ENCODE measurements at regions not wholly inside any gene's neighbourhood (a gene's known extent, or its start where the extent isn't known, plus 50 kb on each side); places are given as distances from the start of the nearest gene placed in this dataset.
"Not testable (repeated sequence)": the region's sequence is repeated elsewhere in the genome, so short reads cannot be mapped to it uniquely, and the experiment has no call there.

DNA sequence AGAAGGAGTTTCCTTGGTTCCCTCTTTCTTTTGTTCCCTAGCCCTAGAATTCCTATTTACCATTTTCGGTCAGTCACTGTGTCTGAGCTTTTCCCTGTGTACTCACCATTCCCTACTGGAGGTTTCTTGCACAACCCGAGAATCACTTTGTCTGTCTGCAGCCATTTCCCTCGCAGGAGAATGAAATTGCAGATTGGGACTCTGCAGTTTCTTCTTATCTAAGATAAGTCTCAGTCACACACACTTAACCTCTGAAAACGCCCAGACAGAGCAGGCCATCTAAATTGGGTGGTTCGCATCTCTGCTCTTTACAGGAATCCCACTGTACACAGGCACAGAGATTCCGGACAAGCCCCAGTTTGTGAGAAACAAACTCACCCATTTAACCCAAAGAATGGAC is 58.6 kb upstream of the CNTNAP2 start:
- no peak for DNase-seq

DNA sequence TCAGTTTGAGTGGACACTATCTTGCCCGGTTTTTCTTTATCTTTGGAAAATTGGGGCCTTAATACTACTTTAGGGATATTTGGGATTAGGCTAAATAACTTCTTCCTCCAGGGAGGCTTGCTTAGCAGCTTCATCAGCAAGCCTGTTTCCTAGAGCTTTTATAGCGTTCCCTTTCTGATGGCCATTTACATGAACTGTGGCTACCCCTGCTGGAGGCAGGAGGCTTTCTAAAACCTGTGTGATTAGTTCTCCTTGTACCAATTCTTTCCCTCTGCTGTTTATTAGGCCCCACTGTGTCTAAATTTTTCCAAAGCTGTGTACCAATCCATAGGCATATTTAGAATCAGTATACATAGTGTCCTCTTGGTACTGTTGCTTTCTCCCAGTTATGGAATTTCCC is 61.7 kb upstream of the CNTNAP2 start:
- no peak for DNase-seq

DNA sequence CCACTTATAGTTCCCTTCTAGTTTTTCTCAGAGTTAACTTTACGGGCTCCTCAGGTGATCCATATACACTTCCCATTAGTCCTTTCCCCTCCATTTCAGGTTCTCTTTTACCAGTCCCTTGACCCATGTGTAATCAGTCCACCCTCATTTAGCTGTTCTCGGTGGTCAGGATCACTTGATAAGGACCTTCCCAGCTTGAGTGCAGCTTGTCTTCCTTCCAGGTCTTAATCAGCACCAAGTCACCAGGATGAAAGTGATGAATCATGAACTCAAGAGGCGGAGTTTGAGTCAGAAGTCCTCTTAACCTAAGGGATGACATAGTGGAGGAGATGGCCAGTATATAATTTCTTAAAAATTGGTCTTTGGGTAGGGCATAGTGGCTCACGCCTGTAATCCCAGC is 63.1 kb upstream of the CNTNAP2 start:
- DNase-seq, result no peak

DNA sequence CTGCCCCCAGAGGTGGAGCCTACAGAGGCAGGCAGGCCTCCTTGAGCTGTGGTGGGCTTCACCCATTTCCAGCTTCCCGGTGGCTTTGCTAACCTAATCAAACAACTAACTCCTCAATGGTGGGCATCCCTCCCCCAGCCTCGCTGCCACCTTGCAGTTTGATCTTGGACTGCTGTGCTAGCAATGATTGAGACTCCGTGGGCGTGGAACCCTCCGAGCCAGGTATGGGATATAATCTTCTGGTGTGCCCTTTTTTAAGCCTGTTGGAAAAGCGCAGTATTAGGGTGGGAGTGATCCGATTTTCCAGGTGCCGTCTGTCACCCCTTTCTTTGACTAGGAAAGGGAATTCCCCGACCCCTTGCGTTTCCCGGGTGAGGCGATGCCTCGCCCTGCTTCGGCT is 73.3 kb upstream of the CNTNAP2 start:
- DNase-seq, result not testable (repeated sequence)

DNA sequence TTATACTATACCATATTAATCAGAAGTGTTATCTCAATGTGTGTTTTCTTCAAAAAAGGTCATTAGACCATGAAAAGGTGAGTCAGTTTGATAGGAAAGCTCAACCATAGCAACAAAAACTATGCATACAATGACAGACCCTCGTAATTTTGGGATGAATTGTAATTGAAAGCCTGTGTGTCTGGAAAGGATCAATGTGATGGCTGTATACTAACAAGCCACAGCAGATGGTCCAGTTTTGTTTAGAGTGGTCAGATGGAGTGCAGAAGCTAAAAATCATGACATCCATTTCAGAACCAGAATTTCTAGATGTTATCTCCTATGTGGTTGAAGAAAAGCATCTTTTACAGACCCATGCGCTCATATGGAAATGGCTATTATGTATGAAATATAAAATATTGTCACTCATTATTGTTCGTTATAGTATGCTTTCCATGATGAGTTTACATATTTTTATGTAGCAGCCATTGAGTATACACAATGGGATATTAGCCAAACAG is 88.3 kb upstream of the CNTNAP2 start:
- no peak for DNase-seq

DNA sequence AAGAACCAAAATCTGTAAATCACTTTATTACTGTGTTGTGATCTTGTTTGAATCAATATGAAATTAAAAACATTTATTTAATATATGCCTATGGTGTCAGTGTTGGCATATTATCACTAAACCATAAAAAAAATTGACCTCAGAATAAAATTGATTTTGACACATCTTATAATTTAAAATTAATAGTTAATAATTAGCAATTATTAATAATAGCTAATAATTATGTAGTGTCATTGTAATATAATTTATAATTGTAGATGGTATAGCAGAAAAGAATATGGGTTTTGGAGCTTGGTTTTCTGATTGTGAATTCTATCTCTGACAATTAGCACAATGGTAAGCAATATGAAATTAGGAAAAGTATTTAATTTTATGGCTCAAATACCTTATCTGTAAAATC is 89.4 kb upstream of the CNTNAP2 start:
- DNase-seq, result no peak

DNA sequence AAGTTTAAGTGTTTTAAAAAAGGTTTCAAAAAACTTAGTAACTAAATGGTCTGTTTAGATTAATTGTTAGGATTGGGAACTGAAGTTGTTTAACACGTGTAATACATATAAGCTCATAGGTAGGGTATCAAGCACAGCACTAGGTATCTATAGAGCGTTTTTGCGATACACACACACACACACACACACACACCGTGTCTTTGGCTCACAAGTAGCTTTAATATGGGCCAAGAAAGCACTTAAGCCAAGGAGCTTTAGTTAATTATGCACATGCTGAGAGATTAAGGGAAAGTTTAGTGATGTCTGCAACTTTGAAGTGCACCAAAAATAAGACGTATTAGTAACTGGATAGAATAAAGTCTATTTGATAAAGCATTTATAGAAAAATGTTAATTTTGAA is 93.8 kb upstream of the CNTNAP2 start:
- DNase-seq, result no peak

GRCh38 chr7:146019041-146020004 is 97.3 kb upstream of the CNTNAP2 start:
- DNase-seq, result not testable (repeated sequence)

DNA sequence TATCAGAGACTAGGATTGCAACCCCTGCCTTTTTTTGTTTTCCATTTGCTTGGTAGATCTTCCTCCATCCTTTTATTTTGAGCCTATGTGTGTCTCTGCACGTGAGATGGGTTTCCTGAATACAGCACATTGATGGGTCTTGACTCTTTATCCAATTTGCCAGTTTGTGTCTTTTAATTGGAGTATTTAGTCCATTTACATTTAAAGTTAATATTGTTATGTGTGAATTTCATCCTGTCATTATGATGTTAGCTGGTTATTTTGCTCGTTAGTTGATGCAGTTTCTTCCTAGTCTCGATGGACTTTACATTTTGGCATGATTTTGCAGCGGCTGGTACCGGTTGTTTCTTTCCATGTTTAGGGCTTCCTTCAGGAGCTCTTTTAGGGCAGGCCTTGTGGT is 99.2 kb upstream of the CNTNAP2 start:
- DNase-seq, result not testable (repeated sequence)

DNA sequence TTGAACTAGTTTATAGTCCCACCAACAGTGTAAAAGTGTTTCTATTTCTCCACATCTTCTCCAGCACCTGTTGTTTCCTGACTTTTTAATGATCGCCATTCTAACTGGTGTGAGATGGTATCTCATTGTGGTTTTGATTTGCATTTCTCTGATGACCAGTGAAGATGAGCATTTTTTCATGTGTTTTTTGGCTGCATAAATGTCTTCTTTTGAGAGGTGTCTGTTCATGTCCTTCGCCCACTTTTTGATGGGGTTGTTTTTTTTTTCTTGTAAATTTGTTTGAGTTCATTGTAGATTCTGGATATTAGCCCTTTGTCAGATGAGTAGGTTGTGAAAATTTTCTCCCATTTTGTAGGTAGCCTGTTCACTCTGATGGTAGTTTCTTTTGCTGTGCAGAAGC is 102.4 kb upstream of the CNTNAP2 start:
- not testable (repeated sequence) for DNase-seq

DNA sequence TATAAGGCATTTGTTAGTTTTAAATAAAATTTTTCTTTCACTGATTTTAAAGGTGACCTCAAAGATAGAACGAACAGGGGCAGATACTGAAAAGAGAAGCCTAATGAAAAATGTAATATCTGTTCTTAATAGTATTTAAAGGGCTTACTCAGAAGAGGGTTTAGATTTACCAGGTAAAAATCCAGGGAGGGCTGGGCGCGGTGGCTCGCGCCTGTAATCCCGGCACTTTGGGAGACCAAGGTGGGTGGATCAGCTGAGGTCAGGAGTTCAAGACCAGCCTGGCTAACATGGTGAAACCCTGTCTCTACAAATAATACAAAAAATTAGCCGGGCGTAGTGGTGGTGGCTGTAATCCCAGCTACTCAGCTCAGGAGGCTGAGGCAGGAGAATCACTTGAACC is 108.3 kb upstream of the CNTNAP2 start:
- no peak for DNase-seq

DNA sequence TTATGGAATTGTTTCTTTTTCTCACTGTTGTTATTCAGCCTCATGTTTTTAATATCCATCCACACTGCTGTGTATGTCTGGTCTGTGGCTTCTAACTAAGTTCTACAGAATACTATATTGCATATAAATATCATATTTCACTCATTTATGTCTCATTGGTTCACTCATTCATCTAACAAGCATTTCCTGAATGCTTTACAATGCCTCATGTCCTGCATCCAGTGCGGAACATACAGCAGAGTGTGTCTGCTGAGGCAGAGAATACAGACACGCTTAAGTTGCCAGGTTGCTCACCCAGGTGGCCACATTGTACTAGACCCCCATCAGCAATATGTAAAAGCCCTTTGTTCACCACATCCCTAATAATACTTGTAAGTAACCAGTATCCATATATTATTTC is 111.8 kb upstream of the CNTNAP2 start:
- no peak for DNase-seq

DNA sequence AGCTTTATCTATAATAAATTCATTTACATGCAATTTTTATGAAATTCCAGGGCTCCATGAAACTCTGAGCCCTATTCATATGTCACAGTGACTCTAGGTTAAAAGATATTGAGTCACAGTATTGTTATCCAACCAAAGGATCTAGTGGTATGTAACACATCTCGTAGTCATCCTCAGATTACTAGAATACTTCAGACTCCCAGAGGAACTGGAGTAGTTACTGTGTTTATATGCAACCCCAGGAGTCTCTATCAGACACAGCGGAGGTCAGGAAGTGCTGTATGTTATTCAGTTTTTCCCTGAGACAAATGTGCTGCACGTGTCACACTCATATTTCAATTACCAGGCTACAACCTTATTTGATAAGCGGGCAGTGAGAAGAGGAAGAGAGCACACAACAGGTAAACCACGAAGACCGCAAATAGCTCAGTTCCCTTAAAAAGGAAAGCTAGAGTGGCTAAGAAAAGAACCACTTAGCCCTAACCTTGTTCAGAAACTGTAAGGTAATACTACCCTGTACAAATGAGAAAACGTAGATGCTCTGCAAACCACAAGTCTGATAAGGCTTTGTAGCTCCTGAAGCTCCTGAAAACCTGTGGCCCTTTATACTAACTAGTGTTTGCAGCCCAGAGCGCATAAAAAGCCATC is 114.0 kb upstream of the CNTNAP2 start:
- no peak for DNase-seq

GRCh38 chr7:146002008-146002407 is 114.6 kb upstream of the CNTNAP2 start:
- no peak for DNase-seq

GRCh38 chr7:146000882-146001281 is 115.7 kb upstream of the CNTNAP2 start:
- no peak for DNase-seq

GRCh38 chr7:145989469-145989868 is 127.1 kb upstream of the CNTNAP2 start:
- no peak for DNase-seq

- DNase-seq, result no peak
Observed at GRCh38 chr7:145986248-145986874, 130.2 kb upstream of the CNTNAP2 start.

DNA sequence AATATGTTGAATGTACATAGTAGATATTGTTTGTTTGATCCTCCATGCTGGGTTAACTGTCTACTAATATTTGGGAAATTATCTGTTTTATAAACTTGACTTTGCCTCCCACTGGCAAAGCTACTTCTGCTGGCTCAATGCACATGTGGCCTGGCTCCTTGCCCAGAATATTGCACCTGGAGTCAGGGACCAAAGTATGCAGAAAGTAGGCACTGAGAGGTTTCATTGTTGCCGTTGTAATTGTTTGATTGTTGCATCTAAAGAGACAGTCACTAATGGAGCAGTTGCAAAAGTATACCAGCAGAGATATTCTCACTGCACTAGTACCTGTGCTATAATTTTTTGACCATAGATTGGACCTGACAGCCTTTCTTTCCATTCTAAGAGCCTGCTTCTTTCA is 137.8 kb upstream of the CNTNAP2 start:
- no peak for DNase-seq

DNA sequence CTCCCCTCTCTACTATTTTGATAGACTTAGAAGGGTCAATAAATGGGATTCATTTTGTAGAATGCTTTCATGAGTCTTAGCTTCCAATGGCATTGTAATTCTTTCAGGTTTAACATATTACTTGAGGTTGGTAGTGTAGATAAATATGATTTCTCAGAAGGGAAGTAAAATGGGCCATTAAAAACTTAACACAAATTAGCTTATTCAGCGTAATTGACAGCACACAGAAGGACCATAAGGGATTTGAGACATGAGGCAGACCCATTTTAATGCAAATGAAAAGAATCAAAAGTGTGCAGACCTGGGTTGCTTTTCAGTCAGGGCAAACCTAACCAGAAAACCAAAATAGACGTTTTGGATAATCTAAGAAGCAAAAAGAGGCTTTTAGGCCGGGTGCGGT is 156.6 kb upstream of the CNTNAP2 start:
- DNase-seq, result no peak

GRCh38 chr7:145957160-145957890 is 159.3 kb upstream of the CNTNAP2 start:
- no peak for DNase-seq

GRCh38 chr7:145951566-145951965 is 165.0 kb upstream of the CNTNAP2 start:
- DNase-seq, result no peak

GRCh38 chr7:145928937-145929336 is 187.7 kb upstream of the CNTNAP2 start:
- DNase-seq, result no peak

GRCh38 chr7:145919712-145920111 is 196.9 kb upstream of the CNTNAP2 start:
- no peak for DNase-seq

Measured in stimulated activated naive CD4-positive, alpha-beta T cell (primary cell).